HCT116 (cell line): ENCODE measurements at regions not wholly inside any gene's neighbourhood (a gene's known extent, or its start where the extent isn't known, plus 50 kb on each side); places are given as distances from the start of the nearest gene placed in this dataset.

Experiments used
- CTCF ChIP-seq, 3 experiments: fragments of 200-600 bp in 1 of 3; sonication (generic) in 1 of 3; IDR thresholded peaks in 2 of 3; conservative IDR thresholded peaks in 1 of 3; 2 replicates each; pipeline ENCODE4 v1.5.1; 2012 to 2017; ENCODE audit warnings: low read depth in 2 of 3, low read length in 2 of 3, antibody characterized with exemption in 1 of 3, borderline replicate concordance in 1 of 3, control low read depth in 1 of 3, mild to moderate bottlenecking in 1 of 3, mixed read lengths in 1 of 3, mixed run types in 1 of 3, moderate library complexity in 1 of 3; ENCODE audit not compliant: insufficient read depth in 1 of 3
- EGR1 ChIP-seq: IDR thresholded peaks from 2 replicates; pipeline ENCODE4 v1.6.1; 2012; ENCODE audit warnings: low read depth
- EZH2 ChIP-seq: fragments of 200-600 bp; sonication (generic); IDR thresholded peaks from 2 replicates; pipeline ENCODE4 v1.6.1; 2017; ENCODE audit warnings: antibody characterized with exemption, mixed run types
- POLR2A ChIP-seq: IDR thresholded peaks from 2 replicates; pipeline ENCODE4 v1.7.0; 2011; ENCODE audit warnings: borderline replicate concordance; ENCODE audit not compliant: insufficient read depth, insufficient read length; ENCODE audit errors: extremely low read depth
- POLR2AphosphoS5 ChIP-seq: IDR thresholded peaks from 2 replicates; pipeline ENCODE4 v1.6.1; 2011; ENCODE audit warnings: mild to moderate bottlenecking, low read depth, low read length, moderate library complexity
- RAD21 ChIP-seq: IDR thresholded peaks from 2 replicates; pipeline ENCODE4 v1.6.1; 2012; ENCODE audit warnings: low read depth, mild to moderate bottlenecking
- REST ChIP-seq: IDR thresholded peaks from 2 replicates; pipeline ENCODE4 v1.6.1; 2012; ENCODE audit warnings: low read depth
- ZBTB33 ChIP-seq: IDR thresholded peaks from 2 replicates; pipeline ENCODE4 v1.6.1; 2011; ENCODE audit warnings: mild to moderate bottlenecking, low read length, moderate library complexity; ENCODE audit not compliant: insufficient replicate concordance; ENCODE audit errors: extremely low read depth

- TF ChIP-seq EGR1 (no peak), POLR2A (no peak), CTCF (IDR thresholded peaks at IDR 0.05 in 2 of 3, conservative IDR thresholded peaks at IDR 0.05 in 1 of 3; ENCODE audit: borderline replicate concordance in 1 of 3, insufficient read depth in 1 of 3, low read depth in 2 of 3, low read length in 2 of 3) (no peak), POLR2AphosphoS5 (no peak), REST (no peak), EZH2 (no peak), RAD21 (no peak), ZBTB33 (no peak)
Observed at GRCh38 chr18:55841314-55841713, 253.3 kb upstream of the TCF4 start.
